Activated T-cell treated with anti-CD3 and anti-CD28 coated beads, Interleukin-2, amount 50 U/mL, for 4 hours (primary cell): ENCODE measurements at regions not wholly inside any gene's neighbourhood (a gene's known extent, or its start where the extent isn't known, plus 50 kb on each side); places are given as distances from the start of the nearest gene placed in this dataset.

ENCODE experiments used
- ATAC-seq, 2 donors: fragments of 200-7000 bp; cut with Tn5 transposase; one replicate each; pipeline ENCODE4 v1.10.0; 2021
- DNase-seq: peaks from one replicate; pipeline ENCODE4 v3.0.0-alpha.2; 2020
- H3K27me3 Mint-ChIP-seq: one replicate; pipeline ENCODE4 v1.8.0; 2021; ENCODE audit warnings: low read depth, mixed read lengths
- H3K36me3 Mint-ChIP-seq: one replicate; pipeline ENCODE4 v1.8.0; 2022; ENCODE audit warnings: mixed read lengths; ENCODE audit not compliant: insufficient read depth
- H3K4me1 Mint-ChIP-seq: one replicate; pipeline ENCODE4 v1.8.0; 2021; ENCODE audit warnings: low read depth, mixed read lengths
- H3K4me3 Mint-ChIP-seq: one replicate; pipeline ENCODE4 v1.8.0; 2021; ENCODE audit warnings: mild to moderate bottlenecking, moderate library complexity, mixed read lengths
- H3K9me3 Mint-ChIP-seq: one replicate; pipeline ENCODE4 v1.8.0; 2021; ENCODE audit warnings: mixed read lengths

DNA sequence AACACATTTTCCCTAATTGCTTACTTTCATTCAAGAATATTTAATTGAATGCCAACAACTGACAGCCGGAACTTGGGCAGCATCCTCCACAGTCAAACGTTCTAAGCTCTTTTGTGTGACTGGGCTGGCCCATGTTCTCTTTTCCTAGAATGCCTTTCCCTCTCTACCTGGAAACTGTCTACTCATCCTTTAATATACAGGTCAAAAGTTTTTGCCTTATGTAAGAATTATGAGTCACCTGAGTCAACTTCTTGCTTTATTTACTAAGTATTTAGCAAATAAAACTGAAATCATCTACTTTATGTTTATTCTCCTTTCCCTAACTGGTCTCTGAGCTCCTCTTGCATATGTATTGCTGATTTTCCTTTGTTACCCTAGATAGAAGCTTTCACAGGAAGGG is 172.2 kb downstream of the CHRM3 start:
- Mint-ChIP-seq H3K4me1 (peaks cover 8% of the 10 kb centered on the region), H3K27me3 (no peaks in the 10 kb centered on the region), H3K36me3 (no peaks in the 10 kb centered on the region), H3K9me3 (no peaks in the 10 kb centered on the region), H3K4me3 (no peak overlapping the region)
- DNase-seq (no peak), ATAC-seq (no peak)

DNA sequence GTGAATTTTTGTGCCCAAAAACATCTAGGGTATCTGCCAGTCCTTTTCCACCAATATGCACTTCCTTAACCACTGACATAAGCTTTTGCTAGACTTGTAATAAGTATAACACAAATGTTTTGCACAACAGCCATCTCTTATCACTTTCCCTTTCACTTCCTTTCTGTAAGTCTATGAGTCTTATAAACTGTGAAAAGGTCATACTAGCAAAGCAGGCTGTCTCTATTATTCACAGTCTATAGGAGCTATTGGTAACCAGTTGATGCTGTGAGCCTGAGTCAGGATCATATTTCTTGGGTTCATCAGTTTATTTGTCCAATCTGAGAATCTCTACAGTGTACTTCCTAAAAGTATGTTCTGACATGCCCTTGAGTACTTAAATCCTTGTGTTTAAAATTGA is 172.6 kb downstream of the CHRM3 start:
- H3K9me3 Mint-ChIP-seq = no peaks in the 10 kb centered on the region
- H3K4me1 Mint-ChIP-seq = peaks cover 8% of the 10 kb centered on the region
- DNase-seq = no peak
- H3K36me3 Mint-ChIP-seq = no peaks in the 10 kb centered on the region
- ATAC-seq = peak; percentile 63 to 69
- H3K4me3 Mint-ChIP-seq = no peak overlapping the region
- H3K27me3 Mint-ChIP-seq = no peaks in the 10 kb centered on the region

DNA sequence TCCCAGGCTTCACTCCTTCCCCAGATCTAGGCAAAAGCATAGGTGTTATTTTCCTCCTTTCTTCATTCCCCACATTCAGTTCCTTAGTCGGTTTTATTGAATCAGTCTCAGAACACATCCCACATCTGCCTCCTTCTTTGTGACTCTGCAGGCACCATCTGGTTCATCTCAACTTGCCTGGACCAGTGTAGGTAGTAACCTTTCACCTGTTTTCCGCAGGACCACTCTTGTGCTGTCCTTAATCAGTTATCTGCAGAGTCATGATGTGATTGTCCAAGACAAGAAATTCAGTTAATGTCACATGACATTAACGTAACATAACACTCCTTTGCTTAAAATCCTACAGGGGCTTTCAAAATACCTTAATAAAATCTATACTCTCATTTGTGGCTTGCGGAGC is 174.6 kb downstream of the CHRM3 start:
- Mint-ChIP-seq H3K4me3 (no peak overlapping the region), H3K27me3 (no peaks in the 10 kb centered on the region), H3K36me3 (no peaks in the 10 kb centered on the region), H3K4me1 (peaks cover 8% of the 10 kb centered on the region), H3K9me3 (no peaks in the 10 kb centered on the region)
- ATAC-seq (no peak), DNase-seq (no peak)

DNA sequence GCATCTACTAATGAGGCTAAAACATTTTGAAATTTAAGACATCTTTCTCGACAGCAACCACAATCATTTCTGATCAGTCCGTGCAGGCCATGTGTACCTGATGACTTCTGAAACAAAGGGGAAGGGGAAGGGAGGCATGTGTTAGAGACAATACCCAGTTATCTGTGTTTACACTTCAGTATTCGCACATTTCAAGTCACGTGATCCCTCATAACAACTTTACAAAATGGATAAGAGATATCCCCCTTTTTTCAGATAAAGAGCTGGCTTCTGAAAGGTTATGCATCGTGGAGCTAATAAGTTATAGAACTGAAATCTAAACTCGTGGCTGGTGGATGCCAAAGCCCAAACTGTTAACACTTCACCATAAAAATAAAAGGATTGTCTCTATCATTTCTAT is 175.7 kb downstream of the CHRM3 start:
- DNase-seq (no peak), ATAC-seq (no peak)
- Mint-ChIP-seq H3K36me3 (no peaks in the 10 kb centered on the region), H3K4me1 (peaks cover 8% of the 10 kb centered on the region), H3K9me3 (no peaks in the 10 kb centered on the region), H3K27me3 (no peaks in the 10 kb centered on the region), H3K4me3 (no peak overlapping the region)

DNA sequence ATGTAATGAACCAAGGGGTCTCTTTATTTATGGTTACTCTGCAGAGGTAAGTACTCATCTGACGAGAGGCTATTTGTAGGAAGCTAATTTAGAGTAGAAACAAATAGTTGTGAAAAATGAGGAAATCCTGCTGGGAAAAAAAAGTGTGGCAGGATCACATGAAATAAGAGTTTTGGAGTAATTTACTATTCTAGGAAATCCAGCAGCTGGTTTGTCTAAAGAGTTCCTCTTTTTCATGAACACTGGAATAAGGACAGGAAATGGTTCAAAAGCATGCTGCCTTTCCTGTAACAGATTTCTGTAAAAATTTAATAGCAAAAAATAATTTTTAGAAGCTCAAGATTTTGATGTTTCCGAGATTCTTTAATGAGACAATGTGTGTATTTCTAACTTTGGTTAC is 177.3 kb downstream of the CHRM3 start:
- no peaks in the 10 kb centered on the region for H3K9me3 Mint-ChIP-seq
- ATAC-seq = no peak
- H3K4me3 Mint-ChIP-seq = no peak overlapping the region
- no peaks in the 10 kb centered on the region for H3K27me3 Mint-ChIP-seq
- no peak for DNase-seq
- peaks cover 6% of the 10 kb centered on the region for H3K4me1 Mint-ChIP-seq
- H3K36me3 Mint-ChIP-seq = no peaks in the 10 kb centered on the region

DNA sequence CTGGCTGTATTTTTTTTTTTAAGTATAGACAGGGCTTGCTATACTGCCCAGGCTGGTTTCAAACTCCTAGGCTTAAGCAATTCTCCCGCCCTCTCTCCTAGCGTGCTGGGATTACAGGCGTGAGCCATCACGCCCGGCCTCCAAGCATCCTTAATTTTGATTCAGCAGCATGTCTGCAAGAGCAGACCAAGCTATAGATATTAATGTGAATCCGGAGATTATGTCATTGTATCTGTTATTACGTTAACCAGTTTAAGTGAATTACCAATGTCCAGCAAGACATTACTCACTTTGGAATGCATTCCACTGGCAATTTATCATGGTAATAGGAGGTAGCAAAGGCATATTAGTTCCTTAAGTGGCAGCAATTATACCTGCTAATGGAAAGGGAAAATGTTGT is 179.7 kb downstream of the CHRM3 start:
- Mint-ChIP-seq H3K4me3 (no peak overlapping the region), H3K9me3 (no peaks in the 10 kb centered on the region), H3K36me3 (no peaks in the 10 kb centered on the region), H3K27me3 (no peaks in the 10 kb centered on the region), H3K4me1 (no peaks in the 10 kb centered on the region)
- ATAC-seq (no peak), DNase-seq (no peak)

DNA sequence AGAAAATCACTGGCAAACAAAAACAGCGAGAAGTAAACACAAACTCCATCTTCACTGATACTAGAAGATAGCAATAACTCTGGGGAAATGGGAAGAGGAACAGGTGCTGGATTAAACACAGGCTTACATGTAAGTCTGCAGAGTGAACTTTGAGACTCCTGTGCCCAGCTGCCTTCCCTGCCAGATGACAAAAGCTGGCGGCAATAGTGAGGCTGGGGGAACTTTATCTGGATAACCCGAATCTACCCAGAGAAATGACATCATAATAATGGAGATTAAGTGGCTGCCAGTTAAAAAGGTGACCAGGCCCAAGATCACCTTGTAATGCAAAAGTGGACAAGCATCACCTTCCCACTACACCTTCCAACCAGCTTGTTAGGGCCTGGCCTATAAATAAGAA is 184.5 kb downstream of the CHRM3 start:
- Mint-ChIP-seq H3K4me1 (peaks cover 1% of the 10 kb centered on the region), H3K36me3 (no peaks in the 10 kb centered on the region), H3K9me3 (no peaks in the 10 kb centered on the region), H3K4me3 (no peak overlapping the region), H3K27me3 (no peaks in the 10 kb centered on the region)
- DNase-seq = no peak
- ATAC-seq = no peak

DNA sequence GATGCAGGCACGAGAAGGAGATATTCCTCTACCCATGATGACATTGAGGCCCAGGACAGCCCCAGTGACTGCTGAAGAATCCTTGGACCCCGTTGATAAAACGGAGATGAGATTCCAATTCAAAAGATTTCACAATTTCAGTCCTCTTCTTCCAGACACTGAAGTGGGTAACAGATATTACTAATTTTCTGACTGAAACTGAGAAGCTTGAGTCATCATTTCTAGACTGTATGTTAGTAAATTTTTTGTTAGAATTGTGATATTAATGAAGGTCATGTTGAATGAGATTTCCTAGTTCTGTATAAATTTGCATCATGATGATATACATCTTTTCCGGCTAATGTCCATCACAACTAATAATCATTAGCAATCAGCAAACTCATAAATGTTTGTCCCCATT is 185.8 kb downstream of the CHRM3 start:
- DNase-seq (no peak), ATAC-seq (no peak)
- Mint-ChIP-seq H3K4me1 (peaks cover 1% of the 10 kb centered on the region), H3K9me3 (no peaks in the 10 kb centered on the region), H3K36me3 (no peaks in the 10 kb centered on the region), H3K4me3 (no peak overlapping the region), H3K27me3 (no peaks in the 10 kb centered on the region)

DNA sequence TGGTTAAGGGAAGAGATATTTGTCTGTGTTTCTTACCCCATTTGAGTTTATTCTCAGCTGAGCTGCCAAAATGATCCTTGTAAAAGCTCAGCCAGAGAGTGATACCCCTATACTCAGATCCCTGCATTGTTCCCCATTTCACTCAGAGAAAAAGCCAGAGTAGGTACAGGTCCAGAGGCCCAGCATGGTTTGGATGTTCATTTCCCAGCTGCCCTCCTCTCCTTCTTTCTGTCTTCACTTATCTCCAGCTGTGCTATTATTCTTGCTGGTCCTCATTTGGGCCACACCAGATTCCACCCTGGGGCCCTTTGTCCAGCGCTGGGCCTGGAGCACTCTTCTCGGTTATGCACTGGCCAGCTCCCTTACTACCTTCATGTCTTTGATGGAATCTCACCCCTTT is 187.7 kb downstream of the CHRM3 start:
- H3K36me3 Mint-ChIP-seq = no peaks in the 10 kb centered on the region
- H3K9me3 Mint-ChIP-seq = no peaks in the 10 kb centered on the region
- ATAC-seq (no peak), DNase-seq (no peak)
- no peak overlapping the region for H3K4me3 Mint-ChIP-seq
- H3K27me3 Mint-ChIP-seq = no peaks in the 10 kb centered on the region
- H3K4me1 Mint-ChIP-seq = peaks cover 1% of the 10 kb centered on the region

DNA sequence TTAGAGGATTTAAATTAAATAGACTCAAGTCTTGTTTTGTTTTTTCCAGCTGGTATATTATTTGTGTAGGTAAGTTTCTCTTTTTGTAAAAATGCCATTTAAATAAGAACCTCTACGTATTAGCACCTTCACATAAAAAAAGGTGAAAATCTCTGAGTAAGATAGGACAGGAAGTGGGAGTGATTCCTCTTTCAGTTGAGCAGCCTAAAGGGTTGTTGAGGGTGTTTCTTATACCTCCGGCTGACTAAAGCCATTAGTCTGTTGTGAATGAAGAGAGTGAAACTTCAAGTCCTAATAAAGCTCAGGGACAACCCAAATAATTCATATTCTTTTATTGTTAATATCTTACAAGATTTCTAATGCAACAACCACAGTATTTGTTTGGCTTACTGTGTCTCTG is 188.7 kb downstream of the CHRM3 start:
- no peak for DNase-seq
- Mint-ChIP-seq H3K4me1 (peaks cover 1% of the 10 kb centered on the region), H3K36me3 (no peaks in the 10 kb centered on the region), H3K9me3 (no peaks in the 10 kb centered on the region), H3K4me3 (no peak overlapping the region), H3K27me3 (no peaks in the 10 kb centered on the region)
- peak in 1 of 2 donors; percentile 35 for ATAC-seq

DNA sequence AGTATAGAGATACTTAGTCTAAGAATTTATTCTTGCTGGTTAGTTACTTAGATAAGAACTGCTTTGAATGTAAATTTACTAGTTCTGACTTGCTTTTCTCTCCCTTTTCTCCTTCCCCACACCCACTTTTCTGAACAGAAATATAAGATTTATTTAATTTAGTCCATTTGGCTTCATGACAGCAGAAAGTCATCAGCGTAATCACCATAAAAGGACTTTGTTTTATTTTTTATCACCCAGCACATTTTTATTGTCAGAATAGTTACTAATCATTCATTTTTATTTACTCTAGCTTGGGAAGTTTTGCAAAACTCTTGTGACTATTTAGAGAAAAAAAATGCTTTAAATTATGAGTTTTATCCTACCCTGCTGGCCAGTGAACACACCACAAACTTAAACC is 197.2 kb downstream of the CHRM3 start:
- ATAC-seq = no peak
- Mint-ChIP-seq H3K4me1 (peaks cover 6% of the 10 kb centered on the region), H3K4me3 (no peak overlapping the region), H3K9me3 (no peaks in the 10 kb centered on the region), H3K36me3 (no peaks in the 10 kb centered on the region), H3K27me3 (peaks cover 2% of the 10 kb centered on the region)
- DNase-seq = no peak

DNA sequence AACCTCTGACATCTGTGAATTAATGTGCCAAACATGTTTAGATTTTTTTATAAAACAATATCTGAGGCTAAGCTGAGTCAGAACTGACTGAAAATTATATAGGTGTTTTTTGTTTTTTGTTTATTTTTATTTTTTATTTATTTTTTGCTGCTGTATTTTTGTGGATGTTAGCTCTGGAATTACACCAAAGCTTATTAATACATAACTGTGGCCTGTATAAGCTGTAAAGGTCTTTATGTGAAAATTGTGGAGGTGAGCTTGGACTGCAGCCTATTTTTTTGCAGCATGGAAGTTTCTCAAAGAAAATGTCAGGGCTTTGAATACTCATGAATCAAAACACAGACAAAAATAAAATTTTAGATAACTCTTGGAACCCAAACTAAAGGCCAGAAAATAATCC is 199.8 kb downstream of the CHRM3 start:
- peaks cover 6% of the 10 kb centered on the region for H3K4me1 Mint-ChIP-seq
- no peak overlapping the region for H3K4me3 Mint-ChIP-seq
- H3K27me3 Mint-ChIP-seq = peaks cover 2% of the 10 kb centered on the region
- ATAC-seq (no peak), DNase-seq (no peak)
- H3K36me3 Mint-ChIP-seq = no peaks in the 10 kb centered on the region
- no peaks in the 10 kb centered on the region for H3K9me3 Mint-ChIP-seq

DNA sequence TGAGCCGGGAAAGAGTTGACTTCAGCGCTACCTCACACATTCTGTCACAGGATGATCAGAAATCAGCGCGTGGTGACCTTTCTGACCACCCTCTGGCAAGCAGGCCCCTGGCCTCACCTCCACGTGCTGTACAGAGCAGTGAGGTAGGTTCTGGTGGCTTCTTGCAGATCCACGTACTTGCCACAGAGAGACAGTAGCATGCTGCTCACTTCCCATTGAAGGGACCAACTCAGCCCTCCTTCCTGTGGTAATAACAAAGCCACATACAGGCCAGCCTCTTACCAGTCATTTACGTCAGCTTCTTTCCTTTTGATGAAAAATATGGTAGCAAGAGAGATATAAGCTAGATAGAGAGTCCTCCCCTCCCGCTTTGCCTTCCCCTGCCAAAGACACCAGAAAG is 200.7 kb downstream of the CHRM3 start:
- H3K4me1 Mint-ChIP-seq = peaks cover 6% of the 10 kb centered on the region
- DNase-seq (no peak), ATAC-seq (peak; percentile 60 to 85)
- no peaks in the 10 kb centered on the region for H3K36me3 Mint-ChIP-seq
- H3K4me3 Mint-ChIP-seq = no peak overlapping the region
- H3K27me3 Mint-ChIP-seq = peaks cover 2% of the 10 kb centered on the region
- H3K9me3 Mint-ChIP-seq = no peaks in the 10 kb centered on the region

DNA sequence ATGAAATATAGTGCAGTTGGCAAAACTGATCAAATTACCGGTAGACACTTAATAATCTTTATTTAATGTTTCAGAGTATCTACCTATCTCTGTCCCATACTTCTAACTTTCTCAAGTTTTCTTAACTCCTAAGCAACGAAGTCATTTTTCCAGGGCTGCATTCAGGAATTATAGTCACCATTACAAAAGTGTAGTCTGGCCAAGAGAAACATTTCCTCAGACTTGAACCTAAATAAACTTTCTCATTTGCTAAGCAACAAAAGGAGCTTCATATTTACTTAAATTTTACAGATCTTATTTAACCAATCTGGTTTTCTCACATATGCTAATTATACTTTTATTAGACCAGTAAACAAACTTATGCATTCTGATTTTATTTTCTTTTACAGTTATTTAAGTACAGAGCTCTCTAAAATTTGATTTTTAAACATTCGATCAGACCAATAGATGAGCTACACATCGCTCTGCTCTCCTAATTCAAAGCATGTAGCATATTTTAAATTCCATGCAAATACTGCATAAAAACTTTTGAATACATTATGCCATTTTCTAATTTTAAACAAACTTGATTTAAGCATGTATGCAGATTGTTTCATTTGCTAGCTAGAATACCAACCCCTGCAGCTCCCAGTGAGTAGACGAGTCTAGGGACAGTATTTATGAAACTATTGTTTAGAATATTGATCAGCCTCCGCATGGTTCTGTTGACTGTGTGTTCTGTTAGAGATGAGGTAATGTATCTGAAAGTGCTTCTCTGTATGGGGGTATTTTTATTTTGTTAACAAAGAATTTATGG is 201.4 kb downstream of the CHRM3 start:
- ATAC-seq (no peak), DNase-seq (no peak)
- H3K4me3 Mint-ChIP-seq = no peak overlapping the region
- H3K9me3 Mint-ChIP-seq = no peaks in the 10 kb centered on the region
- H3K27me3 Mint-ChIP-seq = peaks cover 2% of the 10 kb centered on the region
- no peaks in the 10 kb centered on the region for H3K36me3 Mint-ChIP-seq
- peaks cover 6% of the 10 kb centered on the region for H3K4me1 Mint-ChIP-seq

DNA sequence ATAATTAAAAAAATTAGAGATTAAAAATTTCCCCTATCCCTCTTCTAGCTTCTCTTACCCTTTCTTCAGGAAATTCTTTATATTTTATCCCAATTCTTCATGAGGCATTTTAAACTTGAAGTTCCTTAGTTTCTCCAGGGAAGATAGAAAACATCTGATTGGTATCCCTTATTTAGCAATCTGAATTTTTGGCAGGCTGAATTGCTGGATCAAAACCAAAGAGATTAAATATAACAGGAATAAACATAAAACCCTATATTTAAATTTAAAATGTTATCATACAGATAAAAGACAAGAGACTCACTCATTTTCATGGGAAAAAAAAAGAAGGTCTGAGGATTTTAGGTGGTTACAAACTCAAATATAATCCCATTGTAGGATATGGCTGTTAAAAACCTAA is 204.2 kb downstream of the CHRM3 start:
- DNase-seq (no peak), ATAC-seq (no peak)
- H3K9me3 Mint-ChIP-seq = no peaks in the 10 kb centered on the region
- H3K36me3 Mint-ChIP-seq = no peaks in the 10 kb centered on the region
- no peak overlapping the region for H3K4me3 Mint-ChIP-seq
- no peaks in the 10 kb centered on the region for H3K27me3 Mint-ChIP-seq
- peaks cover 5% of the 10 kb centered on the region for H3K4me1 Mint-ChIP-seq

DNA sequence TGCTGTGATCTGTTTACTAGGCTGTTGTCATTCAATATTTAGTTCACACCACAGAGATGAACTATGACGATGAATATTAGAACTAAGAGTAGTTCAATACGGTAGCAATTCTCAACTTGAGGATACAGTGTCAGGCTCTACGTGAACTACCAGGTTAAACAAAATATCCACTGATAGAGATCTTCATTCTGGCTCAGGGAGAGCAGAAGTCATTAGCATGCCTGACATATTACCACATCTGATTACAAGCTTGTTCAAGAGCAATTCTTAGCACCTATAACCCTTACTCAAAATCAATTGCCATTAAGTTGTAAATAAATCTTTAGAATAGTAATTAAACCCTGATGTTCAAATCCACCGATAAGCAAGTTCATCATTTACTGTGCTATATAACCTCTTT is 207.2 kb downstream of the CHRM3 start:
- H3K4me3 Mint-ChIP-seq = no peak overlapping the region
- no peaks in the 10 kb centered on the region for H3K4me1 Mint-ChIP-seq
- H3K27me3 Mint-ChIP-seq = no peaks in the 10 kb centered on the region
- ATAC-seq (no peak), DNase-seq (no peak)
- H3K9me3 Mint-ChIP-seq = no peaks in the 10 kb centered on the region
- no peaks in the 10 kb centered on the region for H3K36me3 Mint-ChIP-seq
